CD14-positive monocyte (primary cell): ENCODE measurements at regions not wholly inside any gene's neighbourhood (a gene's known extent, or its start where the extent isn't known, plus 50 kb on each side); places are given as distances from the start of the nearest gene placed in this dataset.

Source experiments
- DNase-seq, 3 donors: peaks; one replicate each; pipeline ENCODE4 v3.0.0-alpha.2; 2011 to 2022
- H2AFZ ChIP-seq: 2 replicates; pipeline ENCODE4 v1.6.0; 2012; ENCODE audit warnings: mild to moderate bottlenecking, low read depth, low read length, inconsistent platforms; ENCODE audit not compliant: insufficient read depth, poor library complexity, severe bottlenecking
- H3K27ac ChIP-seq, 2 donors: 1 replicate in 1 of 2; 2 replicates in 1 of 2; pipeline ENCODE4 v1.5.1; 2012 to 2013; ENCODE audit warnings: low read length in 2 of 2, control low read depth in 1 of 2, inconsistent platforms in 1 of 2, low read depth in 1 of 2, mild to moderate bottlenecking in 1 of 2
- H3K27me3 ChIP-seq, 2 donors: one replicate each; pipeline versions ENCODE4 v1.6.0 to v1.6.1; 2011 to 2013; ENCODE audit warnings: low read length in 2 of 2; ENCODE audit not compliant: control insufficient read depth in 2 of 2, insufficient read depth in 2 of 2
- H3K36me3 ChIP-seq, 2 donors: replicated peaks in 1 of 2; 1 replicate in 1 of 2; 2 replicates in 1 of 2; pipeline versions ENCODE4 v1.5.1 to v1.6.1; 2012 to 2013; ENCODE audit warnings: low read length in 2 of 2, control low read depth in 1 of 2, inconsistent platforms in 1 of 2, mild to moderate bottlenecking in 1 of 2; ENCODE audit not compliant: insufficient read depth in 2 of 2, control insufficient read depth in 1 of 2
- H3K4me1 ChIP-seq, 2 donors: 1 replicate in 1 of 2; 2 replicates in 1 of 2; pipeline versions ENCODE4 v1.5.1 to v1.6.1; 2012 to 2013; ENCODE audit warnings: low read length in 2 of 2, control low read depth in 1 of 2, inconsistent platforms in 1 of 2, mild to moderate bottlenecking in 1 of 2, moderate library complexity in 1 of 2; ENCODE audit not compliant: insufficient read depth in 2 of 2, control insufficient read depth in 1 of 2
- H3K4me2 ChIP-seq: replicated peaks from 2 replicates; pipeline ENCODE3; 2012; ENCODE audit warnings: low read length, moderate library complexity, mild to moderate bottlenecking; ENCODE audit not compliant: poor library complexity, severe bottlenecking; ENCODE audit errors: extremely low read depth
- H3K4me3 ChIP-seq, 3 experiments: fragments of 200-600 bp in 1 of 3; sonication (generic) in 1 of 3; replicated peaks in 1 of 3; 1 replicate in 2 of 3; 2 replicates in 1 of 3; pipeline ENCODE4 v1.5.1; 2011 to 2013; ENCODE audit warnings: low read length in 3 of 3, mild to moderate bottlenecking in 3 of 3, control low read depth in 2 of 3, low read depth in 2 of 3, inconsistent platforms in 1 of 3, moderate library complexity in 1 of 3
- H3K79me2 ChIP-seq: 2 replicates; pipeline ENCODE4 v1.6.0; 2012; ENCODE audit warnings: mild to moderate bottlenecking, control low read depth, inconsistent platforms, low read length, moderate library complexity; ENCODE audit not compliant: insufficient read depth
- H3K9ac ChIP-seq: 2 replicates; pipeline ENCODE4 v1.6.0; 2017; ENCODE audit warnings: low read length, mild to moderate bottlenecking; ENCODE audit not compliant: insufficient read depth, poor library complexity, severe bottlenecking
- H3K9me3 ChIP-seq, 2 donors: replicated peaks in 1 of 2; 1 replicate in 1 of 2; 2 replicates in 1 of 2; pipeline versions ENCODE4 v1.5.1 to v1.6.1; 2012 to 2013; ENCODE audit warnings: low read length in 2 of 2, control low read depth in 1 of 2; ENCODE audit not compliant: control insufficient read depth in 1 of 2, insufficient read depth in 1 of 2
- H4K20me1 ChIP-seq: 2 replicates; pipeline ENCODE4 v1.6.0; 2012; ENCODE audit warnings: mild to moderate bottlenecking, low read length, control low read depth, moderate library complexity; ENCODE audit not compliant: insufficient read depth
- H3K27ac Mint-ChIP-seq, 7 donors: one replicate each; pipeline ENCODE4 v1.8.0; 2020; ENCODE audit warnings: mild to moderate bottlenecking in 7 of 7, mixed read lengths in 7 of 7, moderate library complexity in 6 of 7, inconsistent platforms in 2 of 7
- H3K27me3 Mint-ChIP-seq, 3 donors: one replicate each; pipeline ENCODE4 v1.8.0; 2021 to 2022; ENCODE audit warnings: low read depth in 3 of 3, mild to moderate bottlenecking in 3 of 3, mixed read lengths in 3 of 3, moderate library complexity in 3 of 3, inconsistent platforms in 1 of 3
- H3K36me3 Mint-ChIP-seq, 2 donors: one replicate each; pipeline ENCODE4 v1.8.0; 2020; ENCODE audit warnings: mixed read lengths in 2 of 2, inconsistent platforms in 1 of 2, mild to moderate bottlenecking in 1 of 2
- H3K4me1 Mint-ChIP-seq: one replicate; pipeline ENCODE4 v1.8.0; 2020; ENCODE audit warnings: mild to moderate bottlenecking, mixed read lengths
- H3K4me3 Mint-ChIP-seq, 2 donors: one replicate each; pipeline ENCODE4 v1.8.0; 2020; ENCODE audit warnings: mild to moderate bottlenecking in 2 of 2, mixed read lengths in 2 of 2, moderate library complexity in 1 of 2
- H3K9me3 Mint-ChIP-seq, 7 donors: one replicate each; pipeline ENCODE4 v1.8.0; 2020 to 2022; ENCODE audit warnings: mixed read lengths in 7 of 7, mild to moderate bottlenecking in 6 of 7, moderate library complexity in 6 of 7, inconsistent platforms in 2 of 7
- CTCF ChIP-seq: fragments of 200-600 bp; IDR thresholded peaks from one replicate; pipeline ENCODE4 v1.8.0; 2022; ENCODE audit warnings: antibody characterized with exemption, mild to moderate bottlenecking
- WGBS: methylation state at CpG from one replicate; pipeline ENCODE4 v1.1.5; 2013; ENCODE audit warnings: missing lambda C conversion rate; ENCODE audit not compliant: insufficient coverage; 5-methylcytosine and 5-hydroxymethylcytosine counted together
- intact Hi-C, 2 donors: fragments of 100-400 bp; cut with micrococcal nuclease; formaldehyde crosslinking; loops; one replicate each; pipeline versions ENCODE4 v1.15.0 to v1.15.1; 2023

DNA sequence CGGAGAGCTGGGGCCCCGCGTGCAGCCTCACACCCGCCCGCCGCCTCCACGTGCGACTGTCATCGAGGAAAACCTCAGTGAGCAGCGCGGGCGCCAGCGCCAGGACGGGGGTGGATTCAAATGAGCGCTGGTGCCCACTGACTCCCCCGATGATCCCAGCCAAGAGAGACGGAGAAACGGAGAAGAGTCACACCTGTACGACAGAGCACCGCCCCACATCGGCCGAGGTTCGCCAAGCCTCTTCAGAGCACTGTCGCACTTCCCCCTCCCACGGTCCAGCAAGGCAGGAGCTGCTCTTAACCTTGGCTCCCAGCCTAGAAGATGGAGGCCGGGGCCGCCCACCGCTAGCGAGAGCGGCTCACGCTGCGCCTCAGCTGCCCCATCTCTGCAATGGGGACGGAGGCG lies 130.9 kb upstream of the IQSEC1 start:
- Histone ChIP-seq H3K27me3 (peaks cover 10 to 32% of the 10 kb centered on the region in 2 donors), H4K20me1 (no peaks in the 10 kb centered on the region), H3K79me2 (no peaks in the 10 kb centered on the region), H3K9ac (no peak overlapping the region), H3K4me1 (no peaks in the 10 kb centered on the region), H2AFZ (no peak overlapping the region), H3K9me3 (no peaks in the 10 kb centered on the region), H3K4me2 (no peak overlapping the region), H3K27ac (no peak overlapping the region), H3K36me3 (no peaks in the 10 kb centered on the region), H3K4me3 (no peak overlapping the region)
- H3K9me3 Mint-ChIP-seq, result peaks cover 0 to 7% (median 2%) of the 10 kb centered on the region in 7 donors
- DNase-seq, result no peak
- H3K36me3 Mint-ChIP-seq, result no peaks in the 10 kb centered on the region
- H3K4me3 Mint-ChIP-seq, result peak overlapping the region in 1 of 2 donors; percentile 51
- intact Hi-C loops, result no loop called here
- peaks cover 2% of the 10 kb centered on the region for H3K4me1 Mint-ChIP-seq
- WGBS, result 15% methylated on average over 34 of the region's 34 CpGs
- H3K27me3 Mint-ChIP-seq, result peaks cover 38 to 55% (median 48%) of the 10 kb centered on the region in 3 donors
- no peak for TF ChIP-seq CTCF
- H3K27ac Mint-ChIP-seq, result no peak overlapping the region

- no peaks in the 10 kb centered on the region for H3K9me3 ChIP-seq
- WGBS, result 68% methylated on average over 15 of the region's 22 CpGs
- no peak overlapping the region for H3K4me3 ChIP-seq
- no peak overlapping the region for H3K27ac ChIP-seq
- no peaks in the 10 kb centered on the region for H4K20me1 ChIP-seq
- H3K9ac ChIP-seq, result no peak overlapping the region
- Mint-ChIP-seq H3K9me3 (peaks cover 0 to 7% (median 2%) of the 10 kb centered on the region in 7 donors), H3K27me3 (peaks cover 38 to 58% (median 48%) of the 10 kb centered on the region in 3 donors), H3K4me1 (peaks cover 2% of the 10 kb centered on the region), H3K4me3 (peak overlapping the region in 1 of 2 donors; percentile 47), H3K36me3 (no peaks in the 10 kb centered on the region), H3K27ac (no peak overlapping the region)
- H3K36me3 ChIP-seq, result no peaks in the 10 kb centered on the region
- no peak overlapping the region for H2AFZ ChIP-seq
- no peaks in the 10 kb centered on the region for H3K79me2 ChIP-seq
- no peak for TF ChIP-seq CTCF
- no peak overlapping the region for H3K4me2 ChIP-seq
- intact Hi-C loops, result no loop called here
- H3K4me1 ChIP-seq, result no peaks in the 10 kb centered on the region
- no peak for DNase-seq
- H3K27me3 ChIP-seq, result peaks cover 10 to 32% of the 10 kb centered on the region in 2 donors
These were observed 130.4 kb upstream of the IQSEC1 start for GRCh38 chr3:13203398-13204176.
